ENCODE measurements at regions not wholly inside any gene's neighbourhood (a gene's known extent, or its start where the extent isn't known, plus 50 kb on each side); places are given as distances from the start of the nearest gene placed in this dataset.

DNA sequence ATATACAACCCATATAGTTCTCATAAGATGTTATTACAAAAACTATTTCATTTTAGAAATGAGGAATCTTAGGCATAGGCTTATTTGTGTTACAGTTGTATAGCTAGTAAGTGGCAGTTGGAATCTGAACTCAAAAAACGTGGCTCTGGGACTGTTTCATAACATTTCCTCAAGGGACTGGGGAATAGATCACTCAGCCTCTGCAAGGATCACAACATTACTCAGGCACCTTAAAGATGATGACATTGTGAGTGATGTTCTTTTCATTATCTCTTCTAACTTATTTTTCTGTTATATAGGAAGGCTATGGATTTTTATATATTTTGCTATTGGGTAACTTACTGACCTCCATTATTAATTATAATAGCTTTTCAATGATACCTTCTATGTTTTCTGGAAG lies 774.2 kb upstream of the LCORL start:
- H3K27ac ChIP-seq: no peak overlapping the region
- TF ChIP-seq, protein P1, sequence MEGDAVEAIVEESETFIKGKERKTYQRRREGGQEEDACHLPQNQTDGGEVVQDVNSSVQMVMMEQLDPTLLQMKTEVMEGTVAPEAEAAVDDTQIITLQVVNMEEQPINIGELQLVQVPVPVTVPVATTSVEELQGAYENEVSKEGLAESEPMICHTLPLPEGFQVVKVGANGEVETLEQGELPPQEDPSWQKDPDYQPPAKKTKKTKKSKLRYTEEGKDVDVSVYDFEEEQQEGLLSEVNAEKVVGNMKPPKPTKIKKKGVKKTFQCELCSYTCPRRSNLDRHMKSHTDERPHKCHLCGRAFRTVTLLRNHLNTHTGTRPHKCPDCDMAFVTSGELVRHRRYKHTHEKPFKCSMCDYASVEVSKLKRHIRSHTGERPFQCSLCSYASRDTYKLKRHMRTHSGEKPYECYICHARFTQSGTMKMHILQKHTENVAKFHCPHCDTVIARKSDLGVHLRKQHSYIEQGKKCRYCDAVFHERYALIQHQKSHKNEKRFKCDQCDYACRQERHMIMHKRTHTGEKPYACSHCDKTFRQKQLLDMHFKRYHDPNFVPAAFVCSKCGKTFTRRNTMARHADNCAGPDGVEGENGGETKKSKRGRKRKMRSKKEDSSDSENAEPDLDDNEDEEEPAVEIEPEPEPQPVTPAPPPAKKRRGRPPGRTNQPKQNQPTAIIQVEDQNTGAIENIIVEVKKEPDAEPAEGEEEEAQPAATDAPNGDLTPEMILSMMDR (IDR thresholded peaks at IDR 0.05): no peak
- no peak for TF ChIP-seq POLR2AphosphoS5 (IDR thresholded peaks at IDR 0.05)
- TF ChIP-seq POLR2A (IDR thresholded peaks at IDR 0.05): no peak
- TF ChIP-seq EP300 (IDR thresholded peaks at IDR 0.05): no peak
- no peaks in the 10 kb centered on the region for H3K27me3 ChIP-seq
- no peaks in the 10 kb centered on the region for H3K36me3 ChIP-seq
- ATAC-seq (ENCODE audit: low FRiP score in 2 of 2): no peak
- no peaks in the 10 kb centered on the region for H3K4me1 ChIP-seq
- H3K9me3 ChIP-seq: no peaks in the 10 kb centered on the region
- no peak overlapping the region for H3K4me3 ChIP-seq
- WGBS, 2 donors: 48 to 63% methylated on average over 1 of the region's 1 CpG
- no peak for DNase-seq

DNA sequence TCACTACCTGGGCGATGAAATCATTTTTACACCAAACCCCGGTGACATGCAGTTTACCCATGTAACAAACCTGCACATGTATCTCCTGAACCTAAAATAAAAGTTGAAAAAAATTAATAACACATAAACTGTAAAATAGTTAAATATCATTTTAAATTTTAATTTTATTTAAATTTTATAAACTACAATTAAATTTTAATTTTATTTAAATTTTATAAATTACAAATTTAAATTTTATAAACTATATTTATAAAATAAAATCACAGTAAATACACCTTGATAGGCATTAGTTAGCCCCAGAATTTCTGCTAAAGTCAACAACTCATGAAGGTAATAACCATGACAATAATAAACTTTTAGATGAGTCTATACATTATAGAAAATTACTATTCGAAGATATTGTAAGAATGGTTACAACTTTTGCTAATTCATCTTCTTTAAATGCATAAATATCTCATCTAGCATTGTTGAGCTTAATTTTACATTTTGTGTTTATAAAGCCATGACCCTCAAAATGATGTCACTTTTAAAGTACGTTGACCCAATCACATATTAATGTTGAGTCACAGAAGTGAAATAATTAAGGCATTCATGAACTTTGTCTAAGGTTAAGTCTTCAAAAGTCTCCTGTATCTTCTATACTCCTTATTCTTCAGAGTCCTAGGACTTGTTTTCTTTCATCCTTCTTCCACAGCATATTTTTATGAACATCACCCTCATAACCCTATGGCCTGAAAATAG lies 755.8 kb upstream of the LCORL start:
- Histone ChIP-seq H3K4me3 (no peak overlapping the region), H3K27ac (no peak overlapping the region), H3K36me3 (no peaks in the 10 kb centered on the region), H3K27me3 (no peaks in the 10 kb centered on the region), H3K9me3 (no peaks in the 10 kb centered on the region), H3K4me1 (no peaks in the 10 kb centered on the region)
- ATAC-seq (ENCODE audit: low FRiP score in 2 of 2) (no peak), DNase-seq (no peak)
- 63 to 65% methylated on average over 4 of the region's 4 CpGs for WGBS, 2 donors
- no peak for TF ChIP-seq POLR2AphosphoS5 (IDR thresholded peaks at IDR 0.05)
- no peak for TF ChIP-seq EP300 (IDR thresholded peaks at IDR 0.05)
- TF ChIP-seq, protein P1 (IDR thresholded peaks at IDR 0.05): no peak
- TF ChIP-seq POLR2A (IDR thresholded peaks at IDR 0.05): no peak

DNA sequence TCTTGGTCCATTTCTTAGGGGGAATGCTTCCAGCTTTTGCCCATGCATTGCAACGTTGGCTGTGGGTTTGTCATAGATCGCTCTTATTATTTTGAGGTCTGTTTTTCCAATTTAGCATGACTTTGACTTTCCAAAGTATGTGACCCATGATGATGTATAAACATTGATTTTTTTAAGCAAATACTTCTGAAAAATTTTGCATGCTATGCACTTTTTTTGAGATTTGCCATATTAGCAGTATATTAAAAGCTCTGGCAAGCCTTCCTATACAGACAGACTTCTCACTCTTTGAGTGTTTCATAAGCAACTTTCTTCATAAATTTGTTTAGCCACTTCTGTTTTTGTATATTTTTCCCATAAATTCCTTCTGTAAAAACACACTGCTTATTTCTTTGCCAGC lies 746.4 kb upstream of the LCORL start:
- ATAC-seq (ENCODE audit: low FRiP score in 2 of 2) (no peak), DNase-seq (no peak)
- no peaks in the 10 kb centered on the region for H3K27me3 ChIP-seq
- TF ChIP-seq EP300 (IDR thresholded peaks at IDR 0.05) (no peak), POLR2AphosphoS5 (IDR thresholded peaks at IDR 0.05) (no peak), POLR2A (IDR thresholded peaks at IDR 0.05) (no peak)
- TF ChIP-seq, protein P1 (IDR thresholded peaks at IDR 0.05): no peak
- H3K36me3 ChIP-seq: no peaks in the 10 kb centered on the region
- no peaks in the 10 kb centered on the region for H3K9me3 ChIP-seq
- WGBS, 2 donors: 67 to 69% methylated on average over 2 of the region's 2 CpGs
- no peak overlapping the region for H3K4me3 ChIP-seq
- no peaks in the 10 kb centered on the region for H3K4me1 ChIP-seq
- no peak overlapping the region for H3K27ac ChIP-seq

DNA sequence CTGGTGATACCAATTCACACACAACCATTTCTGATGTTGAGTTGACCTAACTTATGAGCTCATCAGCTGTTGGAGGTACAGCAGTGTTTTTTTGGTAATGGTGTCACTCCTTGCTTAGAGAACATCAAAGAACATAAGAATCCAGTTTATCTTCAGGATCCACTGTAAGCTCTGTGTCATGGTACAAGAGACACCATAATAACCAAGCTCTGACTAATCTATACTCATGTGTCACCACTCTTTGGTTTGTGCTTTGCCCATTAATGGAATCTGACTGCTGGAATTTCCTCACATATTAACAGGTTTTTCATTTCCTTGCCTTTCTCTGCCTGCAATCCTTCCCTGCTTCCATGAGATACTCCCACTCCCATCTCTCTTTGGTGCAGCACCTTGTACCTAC lies 735.1 kb upstream of the LCORL start:
- H3K4me1 ChIP-seq: no peaks in the 10 kb centered on the region
- H3K4me3 ChIP-seq: no peak overlapping the region
- no peaks in the 10 kb centered on the region for H3K36me3 ChIP-seq
- H3K27me3 ChIP-seq: no peaks in the 10 kb centered on the region
- no peak overlapping the region for H3K27ac ChIP-seq
- ATAC-seq (ENCODE audit: low FRiP score in 2 of 2) (no peak), DNase-seq (no peak)
- peaks cover 0 to under 1% (median 0%) of the 10 kb centered on the region in 4 donors for H3K9me3 ChIP-seq
- TF ChIP-seq POLR2A (IDR thresholded peaks at IDR 0.05) (no peak), POLR2AphosphoS5 (IDR thresholded peaks at IDR 0.05) (no peak)
- TF ChIP-seq, protein P1 (IDR thresholded peaks at IDR 0.05): no peak

DNA sequence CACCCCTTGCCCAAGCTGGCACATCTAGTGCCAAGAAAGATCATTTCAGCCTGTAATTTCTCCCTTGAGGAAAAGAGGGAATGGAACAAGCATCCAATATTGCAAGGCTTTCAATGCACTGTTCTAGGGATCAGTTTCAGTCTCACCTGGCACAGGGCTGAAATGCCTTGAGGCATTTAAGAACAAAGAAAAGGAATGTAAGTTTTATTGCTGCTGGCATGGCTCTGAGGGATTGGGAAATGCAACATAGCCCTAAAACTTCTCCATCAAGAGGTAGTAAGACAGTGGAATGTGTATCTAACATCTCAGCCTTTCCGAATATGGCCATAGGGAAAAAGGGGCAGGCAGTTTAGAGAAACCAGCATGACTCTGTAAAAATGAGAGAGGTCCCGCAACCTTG lies 732.6 kb upstream of the LCORL start:
- peaks cover 0 to 7% (median 0%) of the 10 kb centered on the region in 4 donors for H3K9me3 ChIP-seq
- 71 to 86% methylated on average over 2 of the region's 2 CpGs for WGBS, 2 donors
- H3K27me3 ChIP-seq: no peaks in the 10 kb centered on the region
- DNase-seq: no peak
- no peaks in the 10 kb centered on the region for H3K4me1 ChIP-seq
- ATAC-seq (ENCODE audit: low FRiP score in 2 of 2): no peak
- no peak overlapping the region for H3K27ac ChIP-seq
- no peak overlapping the region for H3K4me3 ChIP-seq
- H3K36me3 ChIP-seq: no peaks in the 10 kb centered on the region
- TF ChIP-seq POLR2AphosphoS5 (IDR thresholded peaks at IDR 0.05) (no peak), POLR2A (IDR thresholded peaks at IDR 0.05) (no peak), EP300 (IDR thresholded peaks at IDR 0.05) (no peak)
- TF ChIP-seq, protein P1 (IDR thresholded peaks at IDR 0.05): no peak
